Activated B cell treated with CpG ODN at 0.5 μM for 24 hours (primary cell): ENCODE measurements at regions not wholly inside any gene's neighbourhood (a gene's known extent, or its start where the extent isn't known, plus 50 kb on each side); places are given as distances from the start of the nearest gene placed in this dataset.
"Not testable (repeated sequence)": the region's sequence is repeated elsewhere in the genome, so short reads cannot be mapped to it uniquely, and the experiment has no call there.

Source experiments
- ATAC-seq: fragments of 200-7000 bp; cut with Tn5 transposase; one replicate; pipeline ENCODE4 v1.10.0; 2021; ENCODE audit warnings: low read depth, mild to moderate bottlenecking, moderate library complexity
- CTCF ChIA-PET: fragments of 350-600 bp; sonication (Branson Sonifier 250); formaldehyde crosslinking; loops from one replicate; lab custom pipeline; 2021; ENCODE audit warnings: antibody characterized with exemption; lab: Charles Lee
- POLR2A ChIA-PET: fragments of 350-600 bp; sonication (Branson Sonifier 250); formaldehyde crosslinking; loops from one replicate; lab custom pipeline; 2021; ENCODE audit warnings: antibody characterized with exemption; lab: Charles Lee
- DNase-seq: peaks from one replicate; pipeline ENCODE4 v3.0.0; 2022
- H3K27ac Mint-ChIP-seq: one replicate; pipeline ENCODE4 v1.8.0; 2020; ENCODE audit warnings: mixed read lengths
- H3K27me3 Mint-ChIP-seq: one replicate; pipeline ENCODE4 v1.8.0; 2021; ENCODE audit warnings: mixed read lengths
- H3K36me3 Mint-ChIP-seq: one replicate; pipeline ENCODE4 v1.8.0; 2021; ENCODE audit warnings: low read depth, mixed read lengths
- H3K4me1 Mint-ChIP-seq: one replicate; pipeline ENCODE4 v1.8.0; 2021; ENCODE audit warnings: mixed read lengths
- H3K4me3 Mint-ChIP-seq: one replicate; pipeline ENCODE4 v1.8.0; 2020; ENCODE audit warnings: mild to moderate bottlenecking, mixed read lengths
- H3K9me3 Mint-ChIP-seq: one replicate; pipeline ENCODE4 v1.8.0; 2020; ENCODE audit warnings: mixed read lengths
- intact Hi-C: fragments of 100-400 bp; cut with micrococcal nuclease; formaldehyde crosslinking; loops from one replicate; pipeline ENCODE4 v1.15.1; 2024
- TF ChIP-seq, protein P1 (sequence below): fragments of 200-600 bp; IDR thresholded peaks from one replicate; pipeline ENCODE4 v1.8.0; 2022; ENCODE audit warnings: antibody characterized with exemption, mild to moderate bottlenecking

DNA sequence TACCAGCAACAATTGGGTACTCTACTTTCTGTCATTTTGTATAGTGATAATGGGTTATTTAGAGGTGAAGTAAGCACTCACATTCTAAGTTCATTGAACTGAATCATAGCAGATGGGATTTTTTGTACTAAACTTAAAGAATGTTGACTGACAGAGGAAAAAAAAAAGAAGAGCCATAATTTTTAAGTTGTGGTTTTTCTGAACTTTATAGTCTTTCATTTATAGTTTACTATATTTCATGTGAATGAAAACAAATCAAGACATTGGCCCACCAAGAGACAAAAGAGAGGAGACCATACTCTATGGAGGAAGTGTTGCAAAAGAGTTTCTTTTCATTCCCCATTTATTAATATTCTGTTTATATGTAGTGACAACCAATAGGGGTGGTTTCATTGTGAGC, 685.7 kb downstream of the BCKDHB start:
- ATAC-seq = no peak
- CTCF ChIA-PET = no interaction called here
- intact Hi-C loops = no loop called here
- POLR2A ChIA-PET = no interaction called here
- DNase-seq = no peak
- H3K36me3 Mint-ChIP-seq = no peaks in the 10 kb centered on the region
- no peak overlapping the region for H3K4me3 Mint-ChIP-seq
- H3K4me1 Mint-ChIP-seq = no peaks in the 10 kb centered on the region
- no peaks in the 10 kb centered on the region for H3K27me3 Mint-ChIP-seq
- H3K27ac Mint-ChIP-seq = no peak overlapping the region
- no peaks in the 10 kb centered on the region for H3K9me3 Mint-ChIP-seq
- TF ChIP-seq, protein P1, sequence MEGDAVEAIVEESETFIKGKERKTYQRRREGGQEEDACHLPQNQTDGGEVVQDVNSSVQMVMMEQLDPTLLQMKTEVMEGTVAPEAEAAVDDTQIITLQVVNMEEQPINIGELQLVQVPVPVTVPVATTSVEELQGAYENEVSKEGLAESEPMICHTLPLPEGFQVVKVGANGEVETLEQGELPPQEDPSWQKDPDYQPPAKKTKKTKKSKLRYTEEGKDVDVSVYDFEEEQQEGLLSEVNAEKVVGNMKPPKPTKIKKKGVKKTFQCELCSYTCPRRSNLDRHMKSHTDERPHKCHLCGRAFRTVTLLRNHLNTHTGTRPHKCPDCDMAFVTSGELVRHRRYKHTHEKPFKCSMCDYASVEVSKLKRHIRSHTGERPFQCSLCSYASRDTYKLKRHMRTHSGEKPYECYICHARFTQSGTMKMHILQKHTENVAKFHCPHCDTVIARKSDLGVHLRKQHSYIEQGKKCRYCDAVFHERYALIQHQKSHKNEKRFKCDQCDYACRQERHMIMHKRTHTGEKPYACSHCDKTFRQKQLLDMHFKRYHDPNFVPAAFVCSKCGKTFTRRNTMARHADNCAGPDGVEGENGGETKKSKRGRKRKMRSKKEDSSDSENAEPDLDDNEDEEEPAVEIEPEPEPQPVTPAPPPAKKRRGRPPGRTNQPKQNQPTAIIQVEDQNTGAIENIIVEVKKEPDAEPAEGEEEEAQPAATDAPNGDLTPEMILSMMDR = no peak

DNA sequence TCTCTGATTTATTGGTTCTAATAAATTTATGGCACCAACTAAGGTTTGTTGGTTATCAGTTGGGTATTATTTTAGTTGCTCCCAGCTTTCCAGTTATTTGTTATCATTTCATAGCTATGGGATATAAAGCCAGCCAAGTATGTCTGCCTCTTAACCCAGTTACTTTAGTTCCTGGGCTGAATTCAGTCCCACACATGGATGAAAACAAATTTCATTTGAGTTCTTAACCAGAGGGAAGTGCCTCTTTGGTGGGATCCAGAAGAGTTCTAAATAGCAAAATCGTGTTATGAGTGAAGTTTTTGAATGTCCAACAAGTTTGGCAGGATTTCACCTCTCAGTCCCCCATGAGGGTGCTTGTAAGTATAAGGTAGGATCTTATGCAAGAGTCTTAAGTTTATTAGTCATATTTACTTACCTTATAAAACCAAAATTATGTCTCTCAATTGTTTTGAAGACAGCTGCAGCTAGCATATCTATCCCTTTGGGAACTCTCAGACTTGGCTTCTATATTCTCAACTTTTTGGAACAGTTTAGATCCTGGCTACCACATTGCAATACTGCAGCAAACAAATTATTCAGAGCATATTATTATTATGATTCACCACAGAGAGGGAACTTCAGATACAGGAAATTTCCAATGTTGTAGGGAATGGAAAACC, 683.6 kb downstream of the BCKDHB start:
- Mint-ChIP-seq H3K27me3 (no peaks in the 10 kb centered on the region), H3K4me1 (no peaks in the 10 kb centered on the region), H3K9me3 (peaks cover 5% of the 10 kb centered on the region), H3K4me3 (no peak overlapping the region), H3K27ac (no peak overlapping the region), H3K36me3 (no peaks in the 10 kb centered on the region)
- TF ChIP-seq, protein P1 = no peak
- intact Hi-C loops = no loop called here
- POLR2A ChIA-PET = no interaction called here
- ATAC-seq = no peak
- no peak for DNase-seq
- CTCF ChIA-PET = no interaction called here

DNA sequence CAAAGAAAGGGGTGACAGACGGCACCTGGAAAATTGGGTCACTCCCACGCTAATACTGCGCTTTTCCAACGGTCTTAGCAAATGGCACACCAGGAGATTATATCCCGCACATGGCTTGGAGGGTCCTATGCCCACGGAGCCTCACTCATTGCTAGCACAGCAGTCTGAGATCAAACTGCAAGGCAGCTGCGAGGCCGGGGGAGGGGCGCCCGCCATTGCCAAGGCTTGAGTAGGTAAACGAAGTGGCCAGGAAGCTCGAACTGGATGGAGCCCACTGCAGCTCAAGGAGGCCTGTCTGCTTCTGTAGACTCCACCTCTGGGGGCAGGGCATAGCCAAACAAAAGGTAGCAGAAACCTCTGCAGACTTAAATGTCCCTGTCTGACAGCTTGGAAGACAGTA, 676.8 kb downstream of the BCKDHB start:
- CTCF ChIA-PET, H3K4me3 Mint-ChIP-seq, H3K27ac Mint-ChIP-seq, intact Hi-C loops, H3K36me3 Mint-ChIP-seq, POLR2A ChIA-PET, H3K27me3 Mint-ChIP-seq, ATAC-seq, H3K9me3 Mint-ChIP-seq, DNase-seq, H3K4me1 Mint-ChIP-seq: not testable (repeated sequence)

GRCh38 chr6:80771941-80772340, 665.5 kb downstream of the BCKDHB start:
- Mint-ChIP-seq H3K27ac (no peak overlapping the region), H3K4me1 (no peaks in the 10 kb centered on the region), H3K27me3 (no peaks in the 10 kb centered on the region), H3K36me3 (no peaks in the 10 kb centered on the region), H3K4me3 (no peak overlapping the region), H3K9me3 (peaks cover 5% of the 10 kb centered on the region)
- ChIA-PET POLR2A (no interaction called here), CTCF (no interaction called here)
- TF ChIP-seq, protein P1 = no peak
- ATAC-seq (no peak), DNase-seq (no peak)
- intact Hi-C loops = no loop called here

DNA sequence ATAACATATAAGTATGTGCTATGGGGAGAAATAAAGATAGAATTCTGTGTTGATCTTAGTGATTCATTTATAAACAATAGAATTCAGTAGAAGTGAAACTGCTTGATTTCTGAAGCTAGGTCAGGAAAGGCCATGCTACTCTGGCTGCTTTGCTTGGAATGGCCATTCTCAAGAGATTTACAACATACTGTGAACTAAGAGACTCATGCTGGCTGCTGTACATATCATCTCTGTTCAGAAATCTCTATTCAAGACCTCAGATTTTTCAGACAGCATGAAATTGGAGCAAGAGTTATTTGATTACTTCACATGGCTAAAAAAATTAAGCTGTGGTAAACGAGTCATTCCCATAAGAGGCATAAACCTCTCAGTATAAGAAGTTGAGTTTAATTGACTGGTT, 662.6 kb downstream of the BCKDHB start:
- Mint-ChIP-seq H3K27me3 (no peaks in the 10 kb centered on the region), H3K36me3 (no peaks in the 10 kb centered on the region), H3K4me1 (no peaks in the 10 kb centered on the region), H3K4me3 (no peak overlapping the region), H3K9me3 (no peaks in the 10 kb centered on the region), H3K27ac (no peak overlapping the region)
- CTCF ChIA-PET = no interaction called here
- POLR2A ChIA-PET = no interaction called here
- TF ChIP-seq, protein P1 = no peak
- DNase-seq (no peak), ATAC-seq (no peak)
- intact Hi-C loops = no loop called here

- ATAC-seq = no peak
- Mint-ChIP-seq H3K4me3 (no peak overlapping the region), H3K36me3 (no peaks in the 10 kb centered on the region), H3K27ac (no peak overlapping the region), H3K4me1 (no peaks in the 10 kb centered on the region), H3K27me3 (no peaks in the 10 kb centered on the region), H3K9me3 (no peaks in the 10 kb centered on the region)
- intact Hi-C loops = no loop called here
- no peak for DNase-seq
- TF ChIP-seq, protein P1 = no peak
- POLR2A ChIA-PET = no interaction called here
- CTCF ChIA-PET = no interaction called here
Measured at GRCh38 chr6:80767808-80768207, 661.3 kb downstream of the BCKDHB start.
